ENCODE measurements at regions not wholly inside any gene's neighbourhood (a gene's known extent, or its start where the extent isn't known, plus 50 kb on each side); places are given as distances from the start of the nearest gene placed in this dataset.

- no peaks in the 10 kb centered on the region for H3K4me1 ChIP-seq
- TF ChIP-seq, protein P1, sequence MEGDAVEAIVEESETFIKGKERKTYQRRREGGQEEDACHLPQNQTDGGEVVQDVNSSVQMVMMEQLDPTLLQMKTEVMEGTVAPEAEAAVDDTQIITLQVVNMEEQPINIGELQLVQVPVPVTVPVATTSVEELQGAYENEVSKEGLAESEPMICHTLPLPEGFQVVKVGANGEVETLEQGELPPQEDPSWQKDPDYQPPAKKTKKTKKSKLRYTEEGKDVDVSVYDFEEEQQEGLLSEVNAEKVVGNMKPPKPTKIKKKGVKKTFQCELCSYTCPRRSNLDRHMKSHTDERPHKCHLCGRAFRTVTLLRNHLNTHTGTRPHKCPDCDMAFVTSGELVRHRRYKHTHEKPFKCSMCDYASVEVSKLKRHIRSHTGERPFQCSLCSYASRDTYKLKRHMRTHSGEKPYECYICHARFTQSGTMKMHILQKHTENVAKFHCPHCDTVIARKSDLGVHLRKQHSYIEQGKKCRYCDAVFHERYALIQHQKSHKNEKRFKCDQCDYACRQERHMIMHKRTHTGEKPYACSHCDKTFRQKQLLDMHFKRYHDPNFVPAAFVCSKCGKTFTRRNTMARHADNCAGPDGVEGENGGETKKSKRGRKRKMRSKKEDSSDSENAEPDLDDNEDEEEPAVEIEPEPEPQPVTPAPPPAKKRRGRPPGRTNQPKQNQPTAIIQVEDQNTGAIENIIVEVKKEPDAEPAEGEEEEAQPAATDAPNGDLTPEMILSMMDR (IDR thresholded peaks at IDR 0.05), result no peak
- no peak for TF ChIP-seq POLR2A (IDR thresholded peaks at IDR 0.05)
- H3K27me3 ChIP-seq, result no peaks in the 10 kb centered on the region
- H3K27ac ChIP-seq, result no peak overlapping the region
- peaks cover 0 to 6% (median 3%) of the 10 kb centered on the region in 4 donors for H3K9me3 ChIP-seq
- no peaks in the 10 kb centered on the region for H3K36me3 ChIP-seq
- DNase-seq, result no peak
- no peak overlapping the region for H3K4me3 ChIP-seq
Measured at GRCh38 chr6:159616456-159616855, 76.6 kb downstream of the SOD2 start.

- Histone ChIP-seq H3K27ac (no peak overlapping the region), H3K4me1 (no peaks in the 10 kb centered on the region), H3K27me3 (no peaks in the 10 kb centered on the region), H3K4me3 (no peak overlapping the region), H3K36me3 (no peaks in the 10 kb centered on the region), H3K9me3 (peaks cover 0 to 6% (median 3%) of the 10 kb centered on the region in 4 donors)
- no peak for DNase-seq
- no peak for TF ChIP-seq POLR2A (IDR thresholded peaks at IDR 0.05)
- TF ChIP-seq, protein P1 (IDR thresholded peaks at IDR 0.05), result no peak
Measured at GRCh38 chr6:159615918-159616317, 77.1 kb downstream of the SOD2 start.

- H3K4me3 ChIP-seq, result no peak overlapping the region
- TF ChIP-seq, protein P1 (IDR thresholded peaks at IDR 0.05), result no peak
- no peak for TF ChIP-seq POLR2A (IDR thresholded peaks at IDR 0.05)
- DNase-seq, result no peak
Measured at GRCh38 chr6:159610881-159611280, 82.2 kb downstream of the SOD2 start.

GRCh38 chr6:159609652-159610178, 83.3 kb downstream of the SOD2 start:
- H3K9me3 ChIP-seq, result no peaks in the 10 kb centered on the region
- no peaks in the 10 kb centered on the region for H3K4me1 ChIP-seq
- H3K36me3 ChIP-seq, result no peaks in the 10 kb centered on the region
- no peak for DNase-seq
- no peak for TF ChIP-seq POLR2A (IDR thresholded peaks at IDR 0.05)
- TF ChIP-seq, protein P1 (IDR thresholded peaks at IDR 0.05), result no peak
- H3K27me3 ChIP-seq, result no peaks in the 10 kb centered on the region
- H3K27ac ChIP-seq, result no peak overlapping the region
- H3K4me3 ChIP-seq, result no peak overlapping the region

More at GRCh38 chr6:159610881-159611280, 82.2 kb downstream of the SOD2 start:
- H3K4me1 ChIP-seq, result no peaks in the 10 kb centered on the region
- H3K36me3 ChIP-seq, result no peaks in the 10 kb centered on the region
- H3K27me3 ChIP-seq, result no peaks in the 10 kb centered on the region
- H3K27ac ChIP-seq, result no peak overlapping the region
- H3K9me3 ChIP-seq, result no peaks in the 10 kb centered on the region

GRCh38 chr6:159608961-159609651, 83.9 kb downstream of the SOD2 start:
- TF ChIP-seq POLR2A (IDR thresholded peaks at IDR 0.05), result no peak
- TF ChIP-seq, protein P1 (IDR thresholded peaks at IDR 0.05), result peak in 1 of 6 experiments; percentile 17
- Histone ChIP-seq H3K36me3 (no peaks in the 10 kb centered on the region), H3K9me3 (no peaks in the 10 kb centered on the region), H3K4me1 (no peaks in the 10 kb centered on the region), H3K27me3 (no peaks in the 10 kb centered on the region), H3K4me3 (no peak overlapping the region), H3K27ac (no peak overlapping the region)
- DNase-seq, result no peak
